B cell (primary cell): ENCODE measurements at regions not wholly inside any gene's neighbourhood (a gene's known extent, or its start where the extent isn't known, plus 50 kb on each side); places are given as distances from the start of the nearest gene placed in this dataset.

Source experiments
- CTCF ChIP-seq: fragments of 200-600 bp; IDR thresholded peaks from one replicate; pipeline ENCODE4 v1.8.0; 2022; ENCODE audit warnings: antibody characterized with exemption, mild to moderate bottlenecking
- EZH2 ChIP-seq: IDR thresholded peaks from 2 replicates; pipeline ENCODE4 v1.6.1; 2012; ENCODE audit warnings: borderline replicate concordance, low read depth, mild to moderate bottlenecking, moderate library complexity, low read length; ENCODE audit not compliant: insufficient read depth, poor library complexity, severe bottlenecking

GRCh38 chr5:51156838-51157237 is 226.4 kb upstream of the ISL1 start:
- TF ChIP-seq EZH2, result no peak
- TF ChIP-seq CTCF, result no peak
